ENCODE measurements at regions not wholly inside any gene's neighbourhood (a gene's known extent, or its start where the extent isn't known, plus 50 kb on each side); places are given as distances from the start of the nearest gene placed in this dataset.

DNA sequence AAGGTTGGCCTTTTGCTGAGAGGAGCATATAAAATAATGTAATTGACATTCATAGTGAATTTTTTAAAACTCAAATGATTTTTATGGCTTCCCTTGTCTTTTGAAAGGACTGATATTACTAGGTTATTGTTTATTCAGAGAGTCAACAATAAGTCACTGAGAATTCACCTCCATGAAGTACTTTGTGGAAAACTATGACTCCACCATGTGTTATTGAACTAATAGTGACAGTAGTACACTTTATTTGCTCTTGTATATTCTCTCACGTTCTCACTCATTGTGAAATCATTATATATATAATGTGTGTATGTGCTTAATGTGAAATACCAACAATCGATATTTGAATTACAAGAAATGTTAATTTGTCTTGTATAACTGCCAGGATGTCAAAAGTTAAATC, 267.4 kb upstream of the CCDC179 start:
- TF ChIP-seq CTCF (IDR thresholded peaks at IDR 0.05) (no peak), POLR2A (IDR thresholded peaks at IDR 0.05) (no peak)
